Nephron (organoid): ENCODE measurements at regions not wholly inside any gene's neighbourhood (a gene's known extent, or its start where the extent isn't known, plus 50 kb on each side); places are given as distances from the start of the nearest gene placed in this dataset.

Experiments
- H3K27ac Mint-ChIP-seq, 3 experiments: 2 replicates each; pipeline ENCODE4 v1.8.0; 2020; ENCODE audit warnings: mixed read lengths in 3 of 3, mild to moderate bottlenecking in 2 of 3, moderate library complexity in 1 of 3
- H3K27me3 Mint-ChIP-seq: 2 replicates; pipeline ENCODE4 v1.8.0; 2021; ENCODE audit warnings: low read depth, mild to moderate bottlenecking, moderate library complexity, mixed read lengths
- H3K36me3 Mint-ChIP-seq: 2 replicates; pipeline ENCODE4 v1.8.0; 2020; ENCODE audit warnings: low read depth, mixed read lengths
- H3K4me1 Mint-ChIP-seq: 2 replicates; pipeline ENCODE4 v1.8.0; 2020; ENCODE audit warnings: mixed read lengths
- H3K4me3 Mint-ChIP-seq, 3 experiments: 2 replicates each; pipeline ENCODE4 v1.8.0; 2020; ENCODE audit warnings: mild to moderate bottlenecking in 3 of 3, mixed read lengths in 3 of 3, moderate library complexity in 2 of 3
- H3K9me3 Mint-ChIP-seq: 2 replicates; pipeline ENCODE4 v1.8.0; 2020; ENCODE audit warnings: mixed read lengths
- TF ChIP-seq, protein P1 (sequence below), 3 experiments: fragments of 200-600 bp; sonication (generic); IDR thresholded peaks; one replicate each; pipeline ENCODE4 v1.5.0; 2021; ENCODE audit warnings: antibody characterized with exemption in 3 of 3; ENCODE audit not compliant: unreplicated experiment in 3 of 3

DNA sequence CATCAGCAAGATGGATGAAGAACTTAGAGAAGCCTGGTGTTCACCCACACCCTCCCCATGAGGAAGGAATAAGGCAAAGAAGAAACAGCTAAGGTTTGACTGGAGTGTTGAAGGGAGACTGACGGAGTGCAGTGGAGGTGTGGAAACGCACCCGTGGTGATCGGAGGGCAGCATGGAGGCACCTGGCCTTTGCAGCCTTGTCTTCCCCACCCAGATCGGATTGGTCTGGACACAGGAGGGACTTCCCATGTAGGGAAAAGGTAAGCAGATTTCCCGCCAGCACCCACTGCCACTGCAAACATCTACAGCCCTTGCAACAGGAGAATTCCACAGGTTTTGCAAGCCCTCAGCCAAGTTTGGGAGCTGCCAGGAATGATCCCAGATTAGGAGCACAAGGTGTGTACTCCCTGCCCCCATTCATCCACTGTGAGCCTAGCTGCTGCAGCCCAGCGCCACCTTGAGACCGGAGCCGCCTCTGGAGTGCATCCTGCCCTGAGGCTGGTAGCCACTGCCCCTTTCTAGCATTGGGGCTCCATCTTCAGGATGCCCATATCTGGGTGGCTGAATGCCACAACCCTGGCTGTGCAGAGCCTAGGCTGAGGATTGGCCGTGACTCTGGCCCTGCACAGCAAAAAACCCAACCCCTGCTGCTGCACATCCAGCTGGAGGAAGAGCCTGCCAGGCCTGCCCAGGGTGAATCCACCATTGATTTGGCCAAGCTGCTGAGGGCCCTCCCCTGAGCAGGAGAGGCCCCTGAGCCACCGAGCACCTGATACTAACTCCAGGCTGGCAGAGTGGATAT is 411.1 kb downstream of the TMEM121 start:
- no peak overlapping the region for H3K27ac Mint-ChIP-seq
- TF ChIP-seq, protein P1, sequence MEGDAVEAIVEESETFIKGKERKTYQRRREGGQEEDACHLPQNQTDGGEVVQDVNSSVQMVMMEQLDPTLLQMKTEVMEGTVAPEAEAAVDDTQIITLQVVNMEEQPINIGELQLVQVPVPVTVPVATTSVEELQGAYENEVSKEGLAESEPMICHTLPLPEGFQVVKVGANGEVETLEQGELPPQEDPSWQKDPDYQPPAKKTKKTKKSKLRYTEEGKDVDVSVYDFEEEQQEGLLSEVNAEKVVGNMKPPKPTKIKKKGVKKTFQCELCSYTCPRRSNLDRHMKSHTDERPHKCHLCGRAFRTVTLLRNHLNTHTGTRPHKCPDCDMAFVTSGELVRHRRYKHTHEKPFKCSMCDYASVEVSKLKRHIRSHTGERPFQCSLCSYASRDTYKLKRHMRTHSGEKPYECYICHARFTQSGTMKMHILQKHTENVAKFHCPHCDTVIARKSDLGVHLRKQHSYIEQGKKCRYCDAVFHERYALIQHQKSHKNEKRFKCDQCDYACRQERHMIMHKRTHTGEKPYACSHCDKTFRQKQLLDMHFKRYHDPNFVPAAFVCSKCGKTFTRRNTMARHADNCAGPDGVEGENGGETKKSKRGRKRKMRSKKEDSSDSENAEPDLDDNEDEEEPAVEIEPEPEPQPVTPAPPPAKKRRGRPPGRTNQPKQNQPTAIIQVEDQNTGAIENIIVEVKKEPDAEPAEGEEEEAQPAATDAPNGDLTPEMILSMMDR (IDR thresholded peaks at IDR 0.05; ENCODE audit: unreplicated experiment in 3 of 3) = no peak
- H3K27me3 Mint-ChIP-seq = no peaks in the 10 kb centered on the region
- no peaks in the 10 kb centered on the region for H3K4me1 Mint-ChIP-seq
- no peak overlapping the region for H3K4me3 Mint-ChIP-seq
- H3K9me3 Mint-ChIP-seq = peaks cover 67% of the 10 kb centered on the region
- H3K36me3 Mint-ChIP-seq = peaks cover 16% of the 10 kb centered on the region

DNA sequence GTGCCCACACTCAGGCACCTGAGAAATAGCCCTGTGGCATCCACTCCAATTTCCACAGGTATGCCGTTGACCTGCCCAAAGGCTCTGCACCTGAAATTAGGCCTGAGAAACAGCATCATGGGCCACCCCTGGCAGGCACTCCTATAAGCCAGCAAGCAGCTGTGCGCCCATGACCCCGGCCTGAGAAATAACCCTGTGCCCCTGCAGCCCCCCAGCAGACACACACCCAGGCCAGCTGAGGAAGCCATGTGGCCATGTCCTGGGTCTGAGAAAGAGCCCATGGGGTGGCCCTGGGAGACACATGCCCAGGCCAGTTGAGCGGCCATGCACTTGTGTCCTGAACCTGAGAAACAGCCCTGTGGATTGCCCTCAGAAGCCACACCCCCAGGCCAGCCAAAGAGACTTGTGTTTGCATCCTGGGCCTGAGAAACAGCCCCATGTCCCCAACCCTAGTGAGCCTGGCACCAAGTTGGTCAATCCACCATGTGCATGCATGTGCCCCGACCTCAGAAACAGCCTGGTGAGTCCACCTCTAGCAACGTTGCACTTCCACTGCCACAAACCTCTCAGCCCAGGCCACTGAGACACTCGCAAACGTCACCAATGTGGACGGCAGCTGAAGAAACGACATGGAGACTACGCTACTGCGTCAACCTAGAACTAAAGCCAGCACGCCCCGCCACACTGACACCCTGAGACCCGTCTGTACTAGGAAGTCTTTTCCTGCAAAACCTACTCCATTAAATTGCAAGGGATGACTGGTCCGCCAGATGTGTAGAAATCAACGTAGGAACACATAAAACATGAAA is 411.9 kb downstream of the TMEM121 start:
- Mint-ChIP-seq H3K9me3 (peaks cover 73% of the 10 kb centered on the region), H3K27ac (no peak overlapping the region), H3K36me3 (peaks cover 16% of the 10 kb centered on the region), H3K27me3 (no peaks in the 10 kb centered on the region), H3K4me3 (no peak overlapping the region), H3K4me1 (no peaks in the 10 kb centered on the region)
- TF ChIP-seq, protein P1 (IDR thresholded peaks at IDR 0.05; ENCODE audit: unreplicated experiment in 3 of 3) = no peak

DNA sequence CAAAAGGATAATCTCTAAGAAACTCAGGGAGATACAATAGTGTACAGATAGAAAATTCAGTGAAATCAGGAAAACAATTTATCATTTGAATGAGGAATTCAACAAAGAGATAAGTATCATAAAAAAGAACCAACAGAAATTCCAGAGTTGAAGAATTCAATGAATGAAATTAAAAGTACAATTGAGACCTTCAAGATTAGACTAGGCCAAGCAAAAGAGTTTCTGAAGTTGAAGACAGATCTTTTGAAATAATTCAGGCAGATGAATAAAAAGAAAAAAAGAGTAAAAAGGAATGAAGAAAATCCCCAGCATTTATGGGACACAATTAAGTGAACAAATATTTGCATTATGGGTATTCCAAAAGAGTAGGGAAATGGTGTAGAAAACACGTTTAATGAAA is 412.6 kb downstream of the TMEM121 start:
- Mint-ChIP-seq H3K27ac (no peak overlapping the region), H3K27me3 (no peaks in the 10 kb centered on the region), H3K9me3 (peaks cover 70% of the 10 kb centered on the region), H3K4me3 (no peak overlapping the region), H3K4me1 (no peaks in the 10 kb centered on the region), H3K36me3 (peaks cover 16% of the 10 kb centered on the region)
- TF ChIP-seq, protein P1 (IDR thresholded peaks at IDR 0.05; ENCODE audit: unreplicated experiment in 3 of 3) = no peak

DNA sequence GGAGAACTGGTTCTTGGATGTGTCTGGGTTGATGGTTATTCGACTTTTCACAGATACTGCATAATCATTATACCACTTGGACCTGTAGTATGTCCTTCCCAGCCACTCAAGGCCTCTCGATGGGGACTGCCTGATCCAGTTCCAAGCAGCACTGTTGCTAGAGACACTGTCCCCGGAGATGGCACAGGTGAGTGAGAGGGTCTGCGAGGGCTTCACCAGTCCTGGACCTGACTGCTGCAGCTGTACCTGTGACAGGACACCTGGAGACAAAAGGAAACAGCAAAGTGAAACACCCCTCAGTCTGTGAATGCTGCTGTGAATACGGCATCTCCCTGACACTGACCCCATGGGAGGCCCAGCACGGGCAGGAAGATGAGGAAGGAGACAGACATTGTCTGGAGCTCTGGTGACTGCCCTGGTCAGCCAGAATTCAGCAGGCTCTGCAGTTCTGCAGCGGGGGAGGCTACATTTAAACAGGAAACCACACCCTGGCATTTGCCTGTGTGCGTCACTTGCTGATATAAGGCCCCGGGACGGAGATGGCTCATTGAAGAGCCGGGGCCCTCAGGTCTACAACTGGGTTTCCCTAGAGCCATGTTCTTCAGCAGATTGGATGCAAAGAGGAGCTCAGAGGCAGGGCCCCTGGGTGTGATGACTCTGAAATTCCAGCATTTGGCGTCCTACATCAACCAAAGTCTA is 413.6 kb downstream of the TMEM121 start:
- Mint-ChIP-seq H3K9me3 (peaks cover 71% of the 10 kb centered on the region), H3K27me3 (no peaks in the 10 kb centered on the region), H3K27ac (no peak overlapping the region), H3K4me3 (no peak overlapping the region), H3K36me3 (peaks cover 16% of the 10 kb centered on the region), H3K4me1 (no peaks in the 10 kb centered on the region)
- TF ChIP-seq, protein P1 (IDR thresholded peaks at IDR 0.05; ENCODE audit: unreplicated experiment in 3 of 3) = no peak

DNA sequence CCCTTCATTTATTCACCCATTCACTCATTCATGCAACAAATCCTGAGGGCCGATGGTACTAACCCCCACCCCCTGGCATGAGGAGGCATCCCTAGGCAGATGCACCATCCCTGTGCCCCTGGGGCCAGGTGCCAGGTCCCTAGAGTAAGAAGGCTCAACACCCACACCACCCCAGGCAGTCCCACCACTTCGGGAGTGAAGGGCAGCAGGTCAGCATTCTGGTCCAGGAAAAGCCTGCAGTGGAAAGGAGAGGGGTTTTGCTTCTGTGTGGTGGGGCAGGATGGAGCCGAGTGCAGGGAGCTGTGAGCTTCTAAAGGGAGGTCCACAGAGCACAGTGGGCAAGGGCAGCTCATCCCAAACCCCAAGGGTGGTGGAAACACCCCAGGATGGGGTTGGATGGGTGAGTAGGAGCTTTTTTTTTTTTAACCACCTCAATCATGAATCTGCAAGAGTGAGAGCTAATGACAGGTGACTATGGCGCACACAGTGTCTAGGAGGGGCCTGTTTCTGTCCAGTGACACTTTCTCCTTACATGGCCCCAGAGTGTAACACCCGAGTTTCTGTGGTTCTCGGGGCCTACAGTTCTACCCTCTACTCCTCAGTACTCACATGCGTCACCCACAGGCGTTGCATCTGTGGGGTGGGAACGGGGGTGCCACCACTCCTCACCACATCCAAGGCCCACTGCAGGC is 414.3 kb downstream of the TMEM121 start:
- no peaks in the 10 kb centered on the region for H3K4me1 Mint-ChIP-seq
- no peak overlapping the region for H3K4me3 Mint-ChIP-seq
- no peaks in the 10 kb centered on the region for H3K27me3 Mint-ChIP-seq
- H3K9me3 Mint-ChIP-seq = peaks cover 69% of the 10 kb centered on the region
- TF ChIP-seq, protein P1 (IDR thresholded peaks at IDR 0.05; ENCODE audit: unreplicated experiment in 3 of 3) = no peak
- no peak overlapping the region for H3K27ac Mint-ChIP-seq
- H3K36me3 Mint-ChIP-seq = peaks cover 13% of the 10 kb centered on the region
